ENCODE measurements at regions not wholly inside any gene's neighbourhood (a gene's known extent, or its start where the extent isn't known, plus 50 kb on each side); places are given as distances from the start of the nearest gene placed in this dataset.

GRCh38 chr2:35000453-35000852, 1355.1 kb upstream of the CRIM1 start:
- H3K9me3 Mint-ChIP-seq: peaks cover 3% of the 10 kb centered on the region

GRCh38 chr2:34998741-34999140, 1356.8 kb upstream of the CRIM1 start:
- intact Hi-C loops (cut with micrococcal nuclease): no loop called here
- peaks cover 3% of the 10 kb centered on the region for H3K9me3 Mint-ChIP-seq
- ChIA-PET CTCF (no interaction called here), POLR2A (no interaction called here)
- H3K4me1 Mint-ChIP-seq: no peaks in the 10 kb centered on the region
- H3K36me3 Mint-ChIP-seq (ENCODE audit: low read depth): no peaks in the 10 kb centered on the region
- H3K27me3 Mint-ChIP-seq: no peaks in the 10 kb centered on the region
- TF ChIP-seq CTCF (IDR thresholded peaks at IDR 0.05): no peak
- H3K27ac Mint-ChIP-seq: no peak overlapping the region
- DNase-seq (no peak), ATAC-seq (ENCODE audit: low read depth) (no peak)
- no peak overlapping the region for H3K4me3 Mint-ChIP-seq

More at GRCh38 chr2:35000453-35000852, 1355.1 kb upstream of the CRIM1 start:
- DNase-seq (no peak), ATAC-seq (ENCODE audit: low read depth) (no peak)
- Mint-ChIP-seq H3K4me3 (no peak overlapping the region), H3K4me1 (no peaks in the 10 kb centered on the region), H3K27me3 (no peaks in the 10 kb centered on the region), H3K27ac (no peak overlapping the region), H3K36me3 (ENCODE audit: low read depth) (no peaks in the 10 kb centered on the region)
- ChIA-PET CTCF (no interaction called here), POLR2A (no interaction called here)
- intact Hi-C loops (cut with micrococcal nuclease): no loop called here
- TF ChIP-seq CTCF (IDR thresholded peaks at IDR 0.05): no peak

- intact Hi-C loops (cut with micrococcal nuclease): no loop called here
- peaks cover 3% of the 10 kb centered on the region for H3K9me3 Mint-ChIP-seq
These were observed 1357.8 kb upstream of the CRIM1 start for GRCh38 chr2:34997779-34998178.

GRCh38 chr2:34995196-34995595, 1360.4 kb upstream of the CRIM1 start:
- Mint-ChIP-seq H3K9me3 (peaks cover 7% of the 10 kb centered on the region), H3K4me3 (no peak overlapping the region), H3K27ac (no peak overlapping the region), H3K4me1 (no peaks in the 10 kb centered on the region), H3K36me3 (ENCODE audit: low read depth) (no peaks in the 10 kb centered on the region), H3K27me3 (no peaks in the 10 kb centered on the region)
- ChIA-PET POLR2A (no interaction called here), CTCF (no interaction called here)
- DNase-seq (no peak), ATAC-seq (ENCODE audit: low read depth) (no peak)
- no peak for TF ChIP-seq CTCF (IDR thresholded peaks at IDR 0.05)
- intact Hi-C loops (cut with micrococcal nuclease): no loop called here

More at GRCh38 chr2:34997779-34998178, 1357.8 kb upstream of the CRIM1 start:
- ChIA-PET CTCF (no interaction called here), POLR2A (no interaction called here)
- H3K36me3 Mint-ChIP-seq (ENCODE audit: low read depth): no peaks in the 10 kb centered on the region
- no peak for TF ChIP-seq CTCF (IDR thresholded peaks at IDR 0.05)
- H3K27me3 Mint-ChIP-seq: no peaks in the 10 kb centered on the region
- DNase-seq (no peak), ATAC-seq (ENCODE audit: low read depth) (no peak)
- H3K4me1 Mint-ChIP-seq: no peaks in the 10 kb centered on the region
- H3K27ac Mint-ChIP-seq: no peak overlapping the region
- no peak overlapping the region for H3K4me3 Mint-ChIP-seq

- Mint-ChIP-seq H3K36me3 (ENCODE audit: low read depth) (no peaks in the 10 kb centered on the region), H3K27ac (no peak overlapping the region), H3K4me1 (no peaks in the 10 kb centered on the region), H3K4me3 (no peak overlapping the region), H3K9me3 (peaks cover 4% of the 10 kb centered on the region), H3K27me3 (no peaks in the 10 kb centered on the region)
- no peak for TF ChIP-seq CTCF (IDR thresholded peaks at IDR 0.05)
- ATAC-seq (ENCODE audit: low read depth): no peak
- no peak for DNase-seq
- ChIA-PET CTCF (no interaction called here), POLR2A (no interaction called here)
- intact Hi-C loops (cut with micrococcal nuclease): no loop called here
These were observed 1363.9 kb upstream of the CRIM1 start for GRCh38 chr2:34991508-34992274.

Measured in activated B cell treated with CpG ODN at 0.5 μM for 24 hours (primary cell).